Spinal cord (tissue), 9 donors: ENCODE measurements at regions not wholly inside any gene's neighbourhood (a gene's known extent, or its start where the extent isn't known, plus 50 kb on each side); places are given as distances from the start of the nearest gene placed in this dataset.

Experiments used
- DNase-seq, 6 donors: peaks; one replicate each; pipeline versions ENCODE4 v3.0.0 to v3.0.0-alpha.2; 2013 to 2015; ENCODE audit warnings: low spot score in 6 of 6, low read depth in 4 of 6
- H3K27ac ChIP-seq: one replicate; pipeline ENCODE4 v1.5.1; 2013; ENCODE audit warnings: low read depth, low read length, control low read depth
- H3K27me3 ChIP-seq: one replicate; pipeline ENCODE4 v1.6.1; 2013; ENCODE audit warnings: low read length; ENCODE audit not compliant: control insufficient read depth, insufficient read depth
- H3K36me3 ChIP-seq: one replicate; pipeline ENCODE4 v1.6.1; 2013; ENCODE audit warnings: low read length; ENCODE audit not compliant: control insufficient read depth, insufficient read depth
- H3K4me1 ChIP-seq: one replicate; pipeline ENCODE4 v1.6.1; 2013; ENCODE audit warnings: low read length; ENCODE audit not compliant: control insufficient read depth, insufficient read depth
- H3K4me3 ChIP-seq: one replicate; pipeline ENCODE4 v1.5.1; 2013; ENCODE audit warnings: low read depth, low read length, control low read depth
- H3K9me3 ChIP-seq: one replicate; pipeline ENCODE4 v1.6.1; 2013; ENCODE audit warnings: low read length; ENCODE audit not compliant: control insufficient read depth, insufficient read depth
- WGBS: methylation state at CpG from one replicate; pipeline ENCODE4 v1.1.5; 2013; ENCODE audit warnings: missing lambda C conversion rate; ENCODE audit not compliant: insufficient coverage; 5-methylcytosine and 5-hydroxymethylcytosine counted together
- donor health status: healthy.

DNA sequence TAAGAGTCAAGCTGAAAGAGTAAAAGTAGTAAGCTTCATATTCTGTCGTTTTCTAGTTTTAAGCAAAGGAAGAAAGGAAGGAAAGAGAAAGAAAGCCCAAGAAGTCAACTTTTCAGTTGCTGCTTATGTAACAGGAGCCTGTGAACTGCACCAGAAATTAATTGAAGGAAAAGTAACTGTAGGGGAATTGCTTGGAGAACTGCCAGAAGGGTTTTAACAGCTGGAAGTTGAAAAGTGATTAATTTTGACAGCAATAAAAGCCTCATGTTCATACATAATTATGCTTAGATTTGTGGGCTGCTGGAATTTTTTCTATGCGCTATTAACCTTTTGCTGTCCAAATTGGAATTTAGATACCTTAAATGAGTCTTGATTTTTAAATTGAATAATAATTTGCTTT lies 255.7 kb downstream of the ENC1 start:
- H3K27ac ChIP-seq = no peak overlapping the region
- H3K4me3 ChIP-seq = no peak overlapping the region
- H3K4me1 ChIP-seq = peaks cover 7% of the 10 kb centered on the region
- 44% methylated on average over 1 of the region's 2 CpGs for WGBS
- H3K36me3 ChIP-seq = no peaks in the 10 kb centered on the region
- H3K9me3 ChIP-seq = peaks cover 8% of the 10 kb centered on the region
- H3K27me3 ChIP-seq = no peaks in the 10 kb centered on the region
- peak in 3 of 6 donors; percentile 21 to 92 (median 59) for DNase-seq

DNA sequence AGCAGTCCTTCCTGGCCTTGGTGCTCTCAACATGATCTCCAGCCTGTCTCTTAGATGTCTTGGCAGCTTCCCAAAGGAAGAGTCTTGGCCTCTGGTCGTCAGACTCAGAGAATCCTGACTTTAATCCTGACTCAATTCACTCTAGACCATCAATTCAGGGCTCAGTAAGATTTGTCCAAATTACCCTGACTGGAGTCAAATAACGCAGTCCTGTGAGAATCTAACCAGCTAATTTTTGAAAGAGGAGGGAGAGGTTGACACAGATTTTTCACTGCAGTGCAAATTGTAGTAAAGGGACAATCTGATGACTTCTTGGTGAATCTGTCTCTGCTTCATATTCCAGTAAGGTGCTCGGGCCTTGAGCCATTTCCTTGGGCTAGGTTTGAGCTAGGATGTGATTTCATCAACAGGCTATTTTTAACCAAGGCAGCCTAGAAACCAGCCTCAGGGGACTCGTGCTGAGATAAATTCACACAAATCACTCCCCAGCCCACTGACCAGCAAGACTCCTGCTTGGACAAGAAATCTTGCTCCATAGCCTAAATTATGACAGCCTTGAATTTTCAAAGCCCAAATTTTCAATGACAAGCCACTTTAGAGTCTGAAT lies 257.4 kb downstream of the ENC1 start:
- H3K4me1 ChIP-seq = peaks cover 7% of the 10 kb centered on the region
- peak in 2 of 6 donors; percentile 24 to 34 for DNase-seq
- H3K4me3 ChIP-seq = no peak overlapping the region
- no peak overlapping the region for H3K27ac ChIP-seq
- no peaks in the 10 kb centered on the region for H3K27me3 ChIP-seq
- H3K9me3 ChIP-seq = peaks cover 8% of the 10 kb centered on the region
- 48% methylated on average over 3 of the region's 4 CpGs for WGBS
- no peaks in the 10 kb centered on the region for H3K36me3 ChIP-seq

DNA sequence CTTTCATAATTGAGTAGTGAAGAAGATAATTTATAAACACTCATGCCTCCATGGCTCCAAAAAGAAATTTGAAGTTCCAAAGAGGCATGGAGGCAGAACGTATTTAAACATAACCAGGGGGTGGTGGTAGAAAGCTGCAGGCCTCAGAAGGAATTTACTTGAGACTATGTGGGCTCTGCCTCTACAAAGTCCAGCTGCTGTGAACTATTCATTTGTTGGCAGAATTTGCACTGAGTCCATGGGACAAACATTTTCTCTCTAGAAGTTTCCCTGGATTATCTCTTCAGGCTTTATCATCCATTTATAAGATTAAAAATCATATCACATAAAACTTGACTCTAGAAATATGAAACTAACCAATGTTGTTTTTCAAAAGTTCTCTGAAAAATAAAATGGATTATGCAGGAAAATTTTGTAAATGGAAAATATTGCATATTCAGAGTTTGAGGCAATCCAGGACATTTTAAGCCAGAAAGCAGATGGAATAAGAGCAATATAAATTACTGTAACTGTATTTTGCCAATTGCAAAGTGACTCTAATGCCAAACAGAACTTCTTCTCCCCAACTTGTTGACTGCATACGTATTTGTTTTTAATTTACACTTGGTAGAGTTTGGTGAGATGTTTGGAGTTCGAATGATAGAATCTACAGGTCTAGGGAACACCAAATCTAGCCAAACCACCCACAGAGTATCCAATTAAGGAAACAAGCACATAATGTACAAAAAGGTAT lies 258.2 kb downstream of the ENC1 start:
- no peak overlapping the region for H3K4me3 ChIP-seq
- H3K9me3 ChIP-seq = peaks cover 3% of the 10 kb centered on the region
- H3K36me3 ChIP-seq = no peaks in the 10 kb centered on the region
- WGBS = no CpG with 5 or more reads among the region's 3 CpGs
- peaks cover 7% of the 10 kb centered on the region for H3K4me1 ChIP-seq
- no peaks in the 10 kb centered on the region for H3K27me3 ChIP-seq
- no peak overlapping the region for H3K27ac ChIP-seq
- no peak for DNase-seq

DNA sequence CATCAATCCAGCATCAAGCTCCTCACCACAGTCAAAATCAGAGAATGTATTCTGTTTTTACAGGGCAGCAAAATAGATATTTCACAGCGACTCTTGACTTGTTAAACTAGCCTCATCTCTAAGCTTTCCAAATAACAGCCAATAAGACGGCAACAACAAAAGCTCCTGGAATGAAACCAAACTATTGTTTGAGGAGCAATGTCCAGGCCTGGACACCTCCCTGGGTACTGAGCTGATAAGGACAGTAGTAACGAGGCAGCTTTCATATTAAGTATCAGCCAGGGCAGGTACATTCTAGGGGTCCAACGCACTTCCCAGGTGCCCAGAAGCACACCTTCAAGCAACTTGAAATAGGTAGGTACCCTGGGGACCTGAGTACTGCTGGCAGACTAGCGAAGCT lies 260.3 kb downstream of the ENC1 start:
- Histone ChIP-seq H3K4me1 (peaks cover 7% of the 10 kb centered on the region), H3K27ac (no peak overlapping the region), H3K9me3 (no peaks in the 10 kb centered on the region), H3K36me3 (no peaks in the 10 kb centered on the region), H3K27me3 (no peaks in the 10 kb centered on the region), H3K4me3 (no peak overlapping the region)
- 93% methylated on average over 4 of the region's 5 CpGs for WGBS
- DNase-seq = no peak

DNA sequence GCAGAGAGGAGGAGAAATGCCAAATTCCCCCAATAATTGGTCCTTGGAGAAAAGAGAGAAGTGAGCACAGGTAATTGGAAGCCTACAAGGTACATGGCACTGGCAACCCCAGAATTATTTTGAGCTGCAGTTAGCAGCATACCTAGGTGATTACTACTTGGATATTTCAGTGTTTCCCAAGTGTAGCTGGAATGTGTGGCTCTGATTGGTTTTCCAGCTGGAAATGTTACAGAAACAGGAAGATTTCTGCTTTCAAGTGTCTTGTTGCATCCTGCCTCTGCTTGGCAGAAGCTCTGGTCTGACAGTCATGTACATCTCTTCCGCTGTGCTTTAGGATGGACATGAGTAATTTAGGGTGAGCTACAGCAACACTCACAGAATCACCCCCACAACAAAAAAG lies 262.1 kb downstream of the ENC1 start:
- H3K36me3 ChIP-seq = no peaks in the 10 kb centered on the region
- H3K4me1 ChIP-seq = no peaks in the 10 kb centered on the region
- H3K9me3 ChIP-seq = no peaks in the 10 kb centered on the region
- DNase-seq = no peak
- no peak overlapping the region for H3K4me3 ChIP-seq
- no peak overlapping the region for H3K27ac ChIP-seq
- WGBS = no CpG with 5 or more reads among the region's 1 CpG
- H3K27me3 ChIP-seq = no peaks in the 10 kb centered on the region

DNA sequence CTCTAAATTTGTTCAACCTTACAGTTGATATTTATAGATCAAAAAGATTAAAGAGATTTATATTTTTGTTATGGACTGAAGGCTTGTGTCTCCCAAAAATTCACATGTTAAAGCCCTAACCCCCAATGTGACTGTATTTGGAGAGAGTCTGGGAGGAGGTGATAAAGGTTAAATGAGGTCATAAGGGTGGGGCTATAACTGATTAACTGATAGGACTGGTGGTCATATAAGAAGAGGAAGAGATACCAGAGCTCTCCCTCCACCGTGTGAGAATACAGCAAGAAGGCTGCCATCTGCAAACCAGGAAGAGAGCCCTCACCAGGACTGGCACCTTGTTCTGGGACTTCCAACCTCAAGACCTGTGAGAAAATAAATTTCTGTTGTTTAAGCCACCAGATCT lies 264.3 kb downstream of the ENC1 start:
- DNase-seq = no peak
- WGBS = no CpG with 5 or more reads among the region's 1 CpG

DNA sequence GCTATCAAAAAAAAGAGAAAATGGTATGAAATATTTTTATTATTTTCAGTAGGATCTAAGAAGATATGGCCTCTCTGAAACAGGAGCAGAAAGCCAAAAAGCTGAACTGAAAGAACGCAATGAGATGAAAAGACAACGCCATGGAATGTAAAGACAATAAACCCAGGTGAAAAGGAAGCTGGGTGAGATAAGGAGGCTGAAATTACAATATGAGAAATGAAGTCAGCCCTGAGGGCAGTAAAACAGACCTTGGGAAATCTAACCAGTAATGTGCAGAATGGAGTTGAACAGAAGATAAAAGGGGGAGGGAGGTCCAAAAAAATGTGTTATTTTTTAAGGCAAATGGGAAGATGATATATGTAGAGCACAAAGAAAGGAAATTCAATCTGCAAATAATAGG lies 265.3 kb downstream of the ENC1 start:
- no peak for DNase-seq

More for the DNA sequence above, 264.3 kb downstream of the ENC1 start:
- no peaks in the 10 kb centered on the region for H3K27me3 ChIP-seq
- H3K27ac ChIP-seq = no peak overlapping the region
- no peaks in the 10 kb centered on the region for H3K4me1 ChIP-seq
- H3K9me3 ChIP-seq = no peaks in the 10 kb centered on the region
- H3K4me3 ChIP-seq = no peak overlapping the region
- H3K36me3 ChIP-seq = no peaks in the 10 kb centered on the region

DNA sequence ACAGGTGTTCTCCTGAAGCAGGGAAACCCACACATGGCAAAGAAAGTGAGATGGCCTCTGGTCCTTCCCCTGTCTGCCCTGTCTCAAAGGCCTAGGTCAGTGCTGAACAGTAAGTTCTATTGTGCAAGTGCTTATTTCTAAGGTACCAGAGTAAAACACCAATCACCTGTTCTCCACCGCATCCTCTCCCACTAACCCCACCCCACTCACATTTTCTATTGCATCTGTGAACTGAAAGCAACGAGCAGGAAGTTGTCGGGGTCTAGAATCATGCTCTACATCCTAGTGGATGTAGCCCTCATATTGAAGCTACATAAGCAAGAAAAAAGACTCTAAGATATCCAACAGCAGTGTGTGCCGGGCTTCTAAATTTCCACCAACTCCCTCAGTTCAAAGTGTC lies 265.9 kb downstream of the ENC1 start:
- no peak for DNase-seq
- Histone ChIP-seq H3K4me3 (no peak overlapping the region), H3K27ac (no peak overlapping the region), H3K36me3 (no peaks in the 10 kb centered on the region), H3K27me3 (no peaks in the 10 kb centered on the region), H3K9me3 (no peaks in the 10 kb centered on the region), H3K4me1 (peaks cover 7% of the 10 kb centered on the region)
- WGBS = 89% methylated on average over 3 of the region's 4 CpGs

More for the DNA sequence above, 265.3 kb downstream of the ENC1 start:
- peaks cover 3% of the 10 kb centered on the region for H3K4me1 ChIP-seq
- H3K27me3 ChIP-seq = no peaks in the 10 kb centered on the region
- WGBS = 100% methylated on average over 2 of the region's 2 CpGs
- H3K4me3 ChIP-seq = no peak overlapping the region
- no peaks in the 10 kb centered on the region for H3K36me3 ChIP-seq
- H3K9me3 ChIP-seq = no peaks in the 10 kb centered on the region
- no peak overlapping the region for H3K27ac ChIP-seq

DNA sequence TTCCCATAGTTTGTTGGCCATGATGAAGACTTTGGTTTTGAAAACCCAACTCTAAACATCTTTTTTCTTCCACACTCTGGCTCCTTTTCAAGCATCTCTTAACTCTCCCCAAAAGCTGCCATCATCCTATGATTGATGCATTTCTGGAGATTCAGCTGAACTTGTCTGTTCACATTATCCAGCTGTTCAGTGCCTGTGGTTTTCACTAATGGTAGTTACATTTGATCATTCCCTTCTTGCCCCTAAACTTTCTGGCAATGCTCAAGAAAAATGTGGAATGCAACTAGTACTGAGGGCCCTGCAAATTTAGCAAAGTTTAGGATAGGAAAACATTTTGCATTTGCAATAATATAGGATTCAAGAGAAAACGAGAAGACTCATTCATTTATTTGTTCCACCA lies 267.5 kb downstream of the ENC1 start:
- Histone ChIP-seq H3K9me3 (no peaks in the 10 kb centered on the region), H3K4me3 (no peak overlapping the region), H3K36me3 (no peaks in the 10 kb centered on the region), H3K27ac (no peak overlapping the region), H3K4me1 (peaks cover 14% of the 10 kb centered on the region), H3K27me3 (no peaks in the 10 kb centered on the region)
- peak in 1 of 6 donors; percentile 32 for DNase-seq
- WGBS = no CpG with 5 or more reads among the region's 1 CpG

DNA sequence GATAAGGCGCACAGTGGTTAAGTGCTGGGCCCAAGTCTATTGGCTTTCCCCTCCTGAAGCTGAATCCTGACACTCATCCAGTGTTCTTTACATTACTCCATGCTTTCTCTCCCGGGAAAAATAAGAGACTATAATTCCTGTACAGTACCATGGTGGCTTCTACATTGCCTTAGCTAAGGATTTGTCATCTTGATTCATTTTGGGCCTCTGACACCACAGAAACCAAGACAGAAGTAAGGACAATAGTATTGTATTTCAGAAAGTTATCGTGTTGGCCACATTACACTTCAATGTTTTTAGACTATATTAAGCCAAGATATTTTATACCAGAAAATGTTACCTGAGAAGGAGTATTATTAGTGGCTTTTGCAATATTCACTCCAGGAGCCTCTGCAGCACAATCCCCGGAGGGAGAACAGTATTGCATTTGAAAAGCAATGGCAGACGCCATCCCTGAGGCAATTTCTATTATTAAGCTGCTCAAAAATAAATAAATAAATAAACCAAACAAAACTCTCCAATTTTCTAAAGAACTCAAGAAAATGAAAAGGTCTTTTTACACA lies 267.9 kb downstream of the ENC1 start:
- DNase-seq = no peak
- no peaks in the 10 kb centered on the region for H3K27me3 ChIP-seq
- no peaks in the 10 kb centered on the region for H3K9me3 ChIP-seq
- no peaks in the 10 kb centered on the region for H3K36me3 ChIP-seq
- peaks cover 19% of the 10 kb centered on the region for H3K4me1 ChIP-seq
- no peak overlapping the region for H3K4me3 ChIP-seq
- no peak overlapping the region for H3K27ac ChIP-seq
- 100% methylated on average over 1 of the region's 5 CpGs for WGBS
